Gastroesophageal sphincter (tissue), 3 donors: ENCODE measurements at regions not wholly inside any gene's neighbourhood (a gene's known extent, or its start where the extent isn't known, plus 50 kb on each side); places are given as distances from the start of the nearest gene placed in this dataset.

ENCODE experiments used
- CTCF ChIP-seq, 4 experiments: fragments of 200-600 bp in 2 of 4; fragments of 450-650 bp in 2 of 4; sonication (generic) in 1 of 4; IDR thresholded peaks; one replicate each; pipeline ENCODE4 v1.5.1; 2017 to 2019; ENCODE audit warnings: antibody characterized with exemption in 4 of 4, mild to moderate bottlenecking in 2 of 4, moderate library complexity in 2 of 4
- POLR2A ChIP-seq, 2 donors: fragments of 450-650 bp; IDR thresholded peaks; one replicate each; pipeline ENCODE4 v1.6.1; 2017; ENCODE audit warnings: antibody characterized with exemption in 2 of 2, mild to moderate bottlenecking in 2 of 2, moderate library complexity in 1 of 2
- POLR2AphosphoS5 ChIP-seq: sonication (generic); formaldehyde crosslinking; IDR thresholded peaks from one replicate; pipeline ENCODE4 v1.6.1; 2017; ENCODE audit warnings: antibody characterized with exemption

- no peak for TF ChIP-seq CTCF (IDR thresholded peaks at IDR 0.05)
- no peak for TF ChIP-seq POLR2A (IDR thresholded peaks at IDR 0.05)
- TF ChIP-seq POLR2AphosphoS5, result no peak
These were observed 193.3 kb upstream of the MAP3K7 start for GRCh38 chr6:90780141-90780540.
